ENCODE measurements at regions not wholly inside any gene's neighbourhood (a gene's known extent, or its start where the extent isn't known, plus 50 kb on each side); places are given as distances from the start of the nearest gene placed in this dataset.

DNA sequence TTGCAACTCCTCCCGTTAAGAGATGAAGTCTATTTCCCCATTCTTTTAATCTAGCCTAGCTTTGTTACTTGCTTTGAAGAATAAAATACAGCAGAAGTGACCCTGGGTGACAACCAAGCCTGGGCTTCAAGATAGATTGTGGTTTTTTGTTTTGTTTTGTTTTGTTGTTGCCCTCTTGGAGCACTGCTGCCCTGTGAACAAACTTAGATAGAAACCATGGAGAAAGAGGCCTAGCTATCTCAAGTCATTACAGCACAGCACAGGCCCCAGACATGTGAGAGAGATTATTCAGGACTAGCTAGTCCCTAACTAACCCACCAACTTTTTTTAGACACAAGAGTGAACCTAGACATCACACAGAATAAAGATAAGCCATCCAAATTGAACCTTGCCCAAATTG lies 475.2 kb downstream of the EPHA7 start (continued):
- TF ChIP-seq PBX3 (IDR thresholded peaks at IDR 0.05) = no peak

DNA sequence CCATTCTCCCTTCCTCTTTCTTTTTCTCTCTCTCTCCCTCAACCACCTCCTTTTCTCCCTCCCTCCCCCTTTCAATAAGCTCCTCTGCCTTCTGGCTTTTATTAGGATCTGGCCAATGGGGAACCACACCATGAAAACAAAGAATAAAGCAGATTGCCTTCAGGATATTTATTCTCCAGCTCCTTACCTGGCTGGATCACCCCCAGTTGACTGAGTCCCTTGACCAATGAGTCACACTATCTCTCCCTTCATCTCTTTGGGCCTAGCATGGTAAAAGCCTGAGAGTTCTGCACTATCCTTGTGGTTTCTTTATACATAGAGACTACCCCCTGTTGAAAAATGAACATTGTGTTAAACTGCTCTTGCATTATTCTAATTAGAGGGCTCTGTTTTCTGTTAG lies 476.8 kb downstream of the EPHA7 start:
- Histone ChIP-seq H3K4me2 (no peak overlapping the region), H3K4me3 (no peak overlapping the region), H3K9me3 (no peaks in the 10 kb centered on the region), H3K4me1 (no peaks in the 10 kb centered on the region), H3K27ac (no peak overlapping the region)
- ChIA-PET CTCF (no interaction called here), POLR2A (no interaction called here)
- FAIRE-seq (no peak), DNase-seq (ENCODE audit: low read depth in 1 of 2, low spot score in 1 of 2) (no peak), ATAC-seq (no peak)
- TF ChIP-seq SMC3 (IDR thresholded peaks at IDR 0.05) = no peak
- TF ChIP-seq, protein P1, sequence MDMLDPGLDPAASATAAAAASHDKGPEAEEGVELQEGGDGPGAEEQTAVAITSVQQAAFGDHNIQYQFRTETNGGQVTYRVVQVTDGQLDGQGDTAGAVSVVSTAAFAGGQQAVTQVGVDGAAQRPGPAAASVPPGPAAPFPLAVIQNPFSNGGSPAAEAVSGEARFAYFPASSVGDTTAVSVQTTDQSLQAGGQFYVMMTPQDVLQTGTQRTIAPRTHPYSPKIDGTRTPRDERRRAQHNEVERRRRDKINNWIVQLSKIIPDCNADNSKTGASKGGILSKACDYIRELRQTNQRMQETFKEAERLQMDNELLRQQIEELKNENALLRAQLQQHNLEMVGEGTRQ (IDR thresholded peaks at IDR 0.05) = no peak
- TF ChIP-seq KDM5A (IDR thresholded peaks at IDR 0.05) = no peak
- no peak for TF ChIP-seq RFX5 (IDR thresholded peaks at IDR 0.05)
- TF ChIP-seq EP300 (IDR thresholded peaks at IDR 0.05) = no peak
- TF ChIP-seq CEBPB (IDR thresholded peaks at IDR 0.05) = no peak
- no peak for TF ChIP-seq HDAC2 (IDR thresholded peaks at IDR 0.05)
- TF ChIP-seq MYC (IDR thresholded peaks at IDR 0.05; ENCODE audit: borderline replicate concordance, low read length) = no peak

DNA sequence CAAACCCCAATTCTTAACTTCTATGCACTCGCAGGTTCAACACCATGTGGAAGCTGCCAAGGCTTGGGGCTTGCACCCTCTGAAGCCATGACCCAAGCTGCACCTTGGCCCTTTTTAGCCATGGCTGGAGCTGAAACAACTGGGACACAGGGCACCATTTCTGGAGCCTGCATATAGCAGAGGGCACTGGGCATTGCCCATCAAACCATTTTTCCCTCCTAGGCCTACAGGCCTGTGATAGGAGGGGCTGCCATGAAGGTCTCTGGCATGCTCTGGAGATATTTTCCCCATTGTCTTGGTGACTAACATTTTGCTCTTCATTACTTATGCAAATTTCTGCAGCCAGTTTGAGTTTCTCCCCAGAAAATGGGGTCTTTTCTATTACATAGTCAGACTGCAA lies 484.7 kb downstream of the EPHA7 start:
- no peak overlapping the region for H3K4me2 ChIP-seq
- H3K4me1 ChIP-seq = no peaks in the 10 kb centered on the region
- FAIRE-seq (no peak), ATAC-seq (no peak), DNase-seq (ENCODE audit: low read depth in 1 of 2, low spot score in 1 of 2) (no peak)
- ChIA-PET POLR2A (no interaction called here), CTCF (no interaction called here)
- no peak overlapping the region for H3K4me3 ChIP-seq
- TF ChIP-seq NR3C1 (IDR thresholded peaks at IDR 0.05) (no peak), MYC (IDR thresholded peaks at IDR 0.05; ENCODE audit: borderline replicate concordance, low read length) (no peak), RARB (CRISPR knock-in tag; IDR thresholded peaks at IDR 0.05) (no peak), NFE2L2 (conservative IDR thresholded peaks at IDR 0.05; ENCODE audit: low read length) (no peak), RNF2 (IDR thresholded peaks at IDR 0.05; ENCODE audit: borderline replicate concordance, low read depth) (no peak), RCOR1 (IDR thresholded peaks at IDR 0.05; ENCODE audit: low read depth, low read length) (no peak), RAD21 (conservative IDR thresholded peaks at IDR 0.05 in 1 of 2, IDR thresholded peaks at IDR 0.05 in 1 of 2) (no peak), CEBPB (IDR thresholded peaks at IDR 0.05) (no peak), FOXS1 (CRISPR knock-in tag; IDR thresholded peaks at IDR 0.05) (no peak), HOXB13 (CRISPR knock-in tag; IDR thresholded peaks at IDR 0.05; ENCODE audit: low read depth) (no peak), GATA3 (IDR thresholded peaks at IDR 0.05; ENCODE audit: borderline replicate concordance) (no peak)
- TF ChIP-seq, protein P2, sequence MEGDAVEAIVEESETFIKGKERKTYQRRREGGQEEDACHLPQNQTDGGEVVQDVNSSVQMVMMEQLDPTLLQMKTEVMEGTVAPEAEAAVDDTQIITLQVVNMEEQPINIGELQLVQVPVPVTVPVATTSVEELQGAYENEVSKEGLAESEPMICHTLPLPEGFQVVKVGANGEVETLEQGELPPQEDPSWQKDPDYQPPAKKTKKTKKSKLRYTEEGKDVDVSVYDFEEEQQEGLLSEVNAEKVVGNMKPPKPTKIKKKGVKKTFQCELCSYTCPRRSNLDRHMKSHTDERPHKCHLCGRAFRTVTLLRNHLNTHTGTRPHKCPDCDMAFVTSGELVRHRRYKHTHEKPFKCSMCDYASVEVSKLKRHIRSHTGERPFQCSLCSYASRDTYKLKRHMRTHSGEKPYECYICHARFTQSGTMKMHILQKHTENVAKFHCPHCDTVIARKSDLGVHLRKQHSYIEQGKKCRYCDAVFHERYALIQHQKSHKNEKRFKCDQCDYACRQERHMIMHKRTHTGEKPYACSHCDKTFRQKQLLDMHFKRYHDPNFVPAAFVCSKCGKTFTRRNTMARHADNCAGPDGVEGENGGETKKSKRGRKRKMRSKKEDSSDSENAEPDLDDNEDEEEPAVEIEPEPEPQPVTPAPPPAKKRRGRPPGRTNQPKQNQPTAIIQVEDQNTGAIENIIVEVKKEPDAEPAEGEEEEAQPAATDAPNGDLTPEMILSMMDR (IDR thresholded peaks at IDR 0.05) = no peak
- TF ChIP-seq, protein P1 (IDR thresholded peaks at IDR 0.05) = no peak
- 17% methylated on average over 1 of the region's 1 CpG for WGBS (ENCODE audit: missing lambda C conversion rate)
- no peak overlapping the region for H3K27ac ChIP-seq
- H3K9me3 ChIP-seq = no peaks in the 10 kb centered on the region

- Histone ChIP-seq H3K27ac (no peak overlapping the region), H3K9me3 (no peaks in the 10 kb centered on the region), H3K4me1 (no peaks in the 10 kb centered on the region), H3K4me3 (no peak overlapping the region), H3K4me2 (no peak overlapping the region)
- ATAC-seq (no peak), FAIRE-seq (no peak), DNase-seq (ENCODE audit: low read depth in 1 of 2, low spot score in 1 of 2) (no peak)
- ChIA-PET POLR2A (no interaction called here), CTCF (no interaction called here)
- 2% methylated on average over 5 of the region's 5 CpGs for WGBS (ENCODE audit: missing lambda C conversion rate)
- no peak for TF ChIP-seq CEBPB (IDR thresholded peaks at IDR 0.05)
- no peak for TF ChIP-seq ELK1 (IDR thresholded peaks at IDR 0.05; ENCODE audit: low read depth, low read length)
- TF ChIP-seq ZNF302 (CRISPR knock-in tag; IDR thresholded peaks at IDR 0.05) = no peak
- TF ChIP-seq E2F6 (IDR thresholded peaks at IDR 0.05; ENCODE audit: borderline replicate concordance, low read depth) = no peak
- TF ChIP-seq RCOR1 (IDR thresholded peaks at IDR 0.05; ENCODE audit: low read depth, low read length) = no peak
- TF ChIP-seq FOSL2 (IDR thresholded peaks at IDR 0.05) = no peak
- no peak for TF ChIP-seq FOSL2 (CRISPR knock-in tag; IDR thresholded peaks at IDR 0.05)
- TF ChIP-seq NFE2L2 (conservative IDR thresholded peaks at IDR 0.05; ENCODE audit: low read length) = no peak
- TF ChIP-seq POLR2A (IDR thresholded peaks at IDR 0.05; ENCODE audit: low read length) = no peak
- no peak for TF ChIP-seq PBX3 (IDR thresholded peaks at IDR 0.05)
- TF ChIP-seq SMC3 (IDR thresholded peaks at IDR 0.05) = no peak
- no peak for TF ChIP-seq NPAS2 (CRISPR knock-in tag; IDR thresholded peaks at IDR 0.05; ENCODE audit: borderline replicate concordance)
- TF ChIP-seq EHF (CRISPR knock-in tag; IDR thresholded peaks at IDR 0.05) = no peak
Observed at GRCh38 chr6:92930171-92930570, 489.2 kb downstream of the EPHA7 start.
